ENCODE measurements at regions not wholly inside any gene's neighbourhood (a gene's known extent, or its start where the extent isn't known, plus 50 kb on each side); places are given as distances from the start of the nearest gene placed in this dataset.
"Not testable (repeated sequence)": the region's sequence is repeated elsewhere in the genome, so short reads cannot be mapped to it uniquely, and the experiment has no call there.

DNA sequence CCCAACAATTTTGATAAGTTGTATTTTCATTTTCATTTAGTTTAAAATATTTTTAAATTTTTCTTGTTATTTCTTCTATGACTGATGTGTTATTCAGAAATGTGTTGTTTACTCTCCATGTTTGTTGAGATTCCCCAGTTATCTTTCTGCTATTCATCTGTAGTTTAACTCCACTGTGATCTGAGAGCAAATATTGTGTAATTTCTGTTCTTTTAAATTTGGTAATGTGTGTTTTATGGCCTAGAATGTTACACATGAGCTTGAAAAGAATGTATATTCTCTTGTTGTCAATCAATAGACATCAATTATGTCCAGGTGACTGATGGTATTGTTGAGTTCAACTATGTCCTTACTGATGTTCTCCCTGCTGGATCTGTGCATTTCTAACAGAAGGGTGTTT, 188.2 kb downstream of the CYP26B1 start:
- Histone ChIP-seq H3K4me3 (replicated peaks in 1 of 3; ENCODE audit: insufficient read depth in 1 of 3, low read depth in 2 of 3, low read length in 3 of 3) (no peak overlapping the region), H3K9me3 (ENCODE audit: low read length) (peaks cover 34% of the 10 kb centered on the region), H3K4me2 (ENCODE audit: low read depth, low read length) (no peak overlapping the region), H2AFZ (ENCODE audit: low read length) (no peak overlapping the region), H3K27ac (ENCODE audit: extremely low read length, insufficient read depth, low read length) (no peak overlapping the region), H4K20me1 (ENCODE audit: insufficient read depth, low read length) (no peaks in the 10 kb centered on the region), H3K36me3 (replicated peaks in 1 of 2; ENCODE audit: control insufficient read depth in 1 of 2, insufficient read depth in 2 of 2, low read length in 2 of 2) (no peaks in the 10 kb centered on the region), H3K27me3 (ENCODE audit: control insufficient read depth in 1 of 2, insufficient read depth in 2 of 2, low read length in 2 of 2) (peaks cover 0 to 24% of the 10 kb centered on the region in 2 experiments; a peak in 4 of 5 replicates), H3K9ac (ENCODE audit: insufficient read depth, low read depth, low read length) (no peak overlapping the region), H3K4me1 (ENCODE audit: insufficient read depth, low read length) (0 out of 2 replicates have a peak, but pooled peaks cover 7% of the 10 kb centered on the region), H3K79me2 (ENCODE audit: insufficient read depth, low read length) (no peaks in the 10 kb centered on the region)
- no TSS peak for BruUV-seq (replicated peaks)
- ATAC-seq (no peak), DNase-seq (ENCODE audit: low spot score) (peak; percentile 35), FAIRE-seq (no peak)
- CTCF ChIA-PET (ENCODE audit: low intra/inter-chr PET ratio, low total read pairs): no interaction called here
- POLR2A ChIA-PET: no interaction called here
- TF ChIP-seq GATAD2A (CRISPR knock-in tag; IDR thresholded peaks at IDR 0.05) (peak; percentile 43), SOX5 (CRISPR knock-in tag; IDR thresholded peaks at IDR 0.05; ENCODE audit: borderline replicate concordance) (peak; percentile 36; the same call in 1 of the 2 replicates), CEBPB (IDR thresholded peaks at IDR 0.05; ENCODE audit: borderline replicate concordance, low read depth, low read length) (peak; percentile 61; the same call in 1 of the 2 replicates), TFE3 (CRISPR knock-in tag; IDR thresholded peaks at IDR 0.05) (no peak), SOX13 (IDR thresholded peaks at IDR 0.05) (no peak), SOX13 (CRISPR knock-in tag; conservative IDR thresholded peaks at IDR 0.05 in 1 of 2, IDR thresholded peaks at IDR 0.05 in 1 of 2) (peak in 1 of 2 experiments; percentile 72; a peak in 2 of 4 replicates), BCL6 (CRISPR knock-in tag; IDR thresholded peaks at IDR 0.05) (0 out of 2 replicates have a peak, but pooled peaks have one; percentile 19), NCOA2 (CRISPR knock-in tag; IDR thresholded peaks at IDR 0.05) (peak; percentile 37; the same call in 1 of the 2 replicates), CBX1 (IDR thresholded peaks at IDR 0.05; ENCODE audit: low read depth) (no peak), ZNF7 (CRISPR knock-in tag; IDR thresholded peaks at IDR 0.05) (no peak), FOXA3 (CRISPR knock-in tag; IDR thresholded peaks at IDR 0.05) (peak; percentile 44; the same call in 1 of the 2 replicates), NFE2L1 (CRISPR knock-in tag; IDR thresholded peaks at IDR 0.05; ENCODE audit: borderline replicate concordance) (no peak), FOXA1 (IDR thresholded peaks at IDR 0.05) (no peak), FOXA1 (CRISPR knock-in tag; IDR thresholded peaks at IDR 0.05) (0 out of 2 replicates have a peak, but pooled peaks have one; percentile 30), HDAC2 (CRISPR knock-in tag; IDR thresholded peaks at IDR 0.05) (no peak), TCF7 (IDR thresholded peaks at IDR 0.05; ENCODE audit: low read depth) (peak; percentile 34; the same call in 1 of the 2 replicates)
- in situ Hi-C loops (cut with HindIII; ENCODE audit: extremely low pct_ligation_motif_present, low pct_unique_long_range_greater_than_20kb) (no loop called here), intact Hi-C loops (cut with micrococcal nuclease; ENCODE audit: unreplicated experiment) (no loop called here)

DNA sequence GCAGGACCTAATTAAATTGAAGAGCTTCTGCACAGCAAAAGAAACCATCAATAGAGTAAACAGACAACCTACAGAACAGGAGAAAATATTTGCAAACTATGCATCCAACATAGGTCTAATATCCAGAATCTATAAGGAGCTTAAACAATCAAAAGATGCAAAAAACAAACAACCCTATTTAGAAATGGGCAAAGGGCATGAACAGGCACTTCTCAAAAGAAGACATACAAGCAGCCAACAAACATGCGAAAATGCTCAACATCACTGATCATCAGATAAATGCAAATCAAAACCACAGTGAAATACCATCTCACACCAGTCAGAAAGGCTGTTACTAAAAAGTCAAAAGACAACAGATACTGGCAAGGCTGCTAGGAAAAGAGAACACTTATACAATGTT, 189.2 kb downstream of the CYP26B1 start:
- DNase-seq (ENCODE audit: low spot score): not testable (repeated sequence)

More for the DNA sequence above, 189.2 kb downstream of the CYP26B1 start:
- H3K36me3 ChIP-seq (replicated peaks in 1 of 2; ENCODE audit: control insufficient read depth in 1 of 2, insufficient read depth in 2 of 2, low read length in 2 of 2); FAIRE-seq; H3K4me3 ChIP-seq (replicated peaks in 1 of 3; ENCODE audit: insufficient read depth in 1 of 3, low read depth in 2 of 3, low read length in 3 of 3); H3K27ac ChIP-seq (ENCODE audit: extremely low read length, insufficient read depth, low read length); H3K4me1 ChIP-seq (ENCODE audit: insufficient read depth, low read length); BruUV-seq (replicated peaks); in situ Hi-C loops (cut with HindIII; ENCODE audit: extremely low pct_ligation_motif_present, low pct_unique_long_range_greater_than_20kb); CTCF ChIA-PET (ENCODE audit: low intra/inter-chr PET ratio, low total read pairs); H3K4me2 ChIP-seq (ENCODE audit: low read depth, low read length); H3K9ac ChIP-seq (ENCODE audit: insufficient read depth, low read depth, low read length); intact Hi-C loops (cut with micrococcal nuclease; ENCODE audit: unreplicated experiment); ATAC-seq; H4K20me1 ChIP-seq (ENCODE audit: insufficient read depth, low read length); POLR2A ChIA-PET; H3K79me2 ChIP-seq (ENCODE audit: insufficient read depth, low read length); H2AFZ ChIP-seq (ENCODE audit: low read length): not testable (repeated sequence)
- H3K27me3 ChIP-seq (ENCODE audit: control insufficient read depth in 1 of 2, insufficient read depth in 2 of 2, low read length in 2 of 2): peaks cover 0 to 14% of the 10 kb centered on the region in 2 experiments; a peak in 4 of 5 replicates
- peaks cover 34% of the 10 kb centered on the region for H3K9me3 ChIP-seq (ENCODE audit: low read length)
- 42% methylated on average over 1 of the region's 1 CpG for WGBS (ENCODE audit: low lambda C conversion rate)

All from HepG2 (cell line).